Gastroesophageal sphincter (tissue), 3 donors: ENCODE measurements at regions not wholly inside any gene's neighbourhood (a gene's known extent, or its start where the extent isn't known, plus 50 kb on each side); places are given as distances from the start of the nearest gene placed in this dataset.

ENCODE experiments used
- CTCF ChIP-seq, 4 experiments: fragments of 200-600 bp in 2 of 4; fragments of 450-650 bp in 2 of 4; sonication (generic) in 1 of 4; IDR thresholded peaks; one replicate each; pipeline ENCODE4 v1.5.1; 2017 to 2019; ENCODE audit warnings: antibody characterized with exemption in 4 of 4, mild to moderate bottlenecking in 2 of 4, moderate library complexity in 2 of 4
- EP300 ChIP-seq: sonication (generic); formaldehyde crosslinking; IDR thresholded peaks from one replicate; pipeline ENCODE4 v1.6.1; 2017; ENCODE audit warnings: antibody characterized with exemption, mild to moderate bottlenecking

DNA sequence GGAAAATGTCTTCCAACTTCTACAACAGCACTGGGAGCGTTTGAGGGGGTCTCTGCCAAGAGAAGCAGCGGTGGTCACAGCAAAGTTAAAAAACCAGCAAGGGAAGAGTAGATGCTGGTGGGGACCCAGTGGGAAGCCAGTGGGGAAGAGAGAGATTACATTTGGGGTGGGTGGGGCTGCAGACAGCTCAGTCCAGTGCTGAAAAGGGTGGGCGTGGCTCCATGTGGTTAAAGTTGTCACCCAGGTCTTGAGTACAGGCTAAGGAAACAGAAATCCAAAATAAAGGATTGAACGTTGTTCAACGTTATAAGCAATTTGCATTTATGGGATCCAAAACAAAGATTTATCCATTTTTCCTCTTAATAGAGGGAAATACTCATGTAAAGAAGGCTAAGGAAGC, 106.3 kb upstream of the LY86 start:
- TF ChIP-seq EP300 = no peak
- TF ChIP-seq CTCF (IDR thresholded peaks at IDR 0.05) = no peak
